B cell (primary cell): ENCODE measurements at regions not wholly inside any gene's neighbourhood (a gene's known extent, or its start where the extent isn't known, plus 50 kb on each side); places are given as distances from the start of the nearest gene placed in this dataset.

ENCODE experiments used
- ATAC-seq: fragments of 200-7000 bp; cut with Tn5 transposase; one replicate; pipeline ENCODE4 v1.10.0; 2021; ENCODE audit warnings: low read depth, mild to moderate bottlenecking, moderate number of reproducible peaks, moderate library complexity
- CTCF ChIA-PET: fragments of 350-600 bp; sonication (Branson Sonifier 250); formaldehyde crosslinking; loops from one replicate; lab custom pipeline; 2021; ENCODE audit warnings: antibody characterized with exemption, inconsistent platforms; lab: Charles Lee
- POLR2A ChIA-PET: fragments of 350-600 bp; sonication (Branson Sonifier 250); formaldehyde crosslinking; loops from one replicate; lab custom pipeline; 2021; ENCODE audit warnings: antibody characterized with exemption; lab: Charles Lee
- DNase-seq: peaks from one replicate; pipeline ENCODE4 v3.0.0; 2013
- H2AFZ ChIP-seq: 2 replicates; pipeline ENCODE4 v1.6.1; 2012; ENCODE audit warnings: mild to moderate bottlenecking, low read depth, low read length; ENCODE audit not compliant: insufficient read depth, poor library complexity, severe bottlenecking
- H3K27ac ChIP-seq, 2 donors: 1 replicate in 1 of 2; 2 replicates in 1 of 2; pipeline ENCODE4 v1.5.1; 2012 to 2013; ENCODE audit warnings: low read length in 2 of 2, mild to moderate bottlenecking in 2 of 2, moderate library complexity in 1 of 2
- H3K27me3 ChIP-seq, 4 experiments: fragments of 200-600 bp in 1 of 4; sonication (generic) in 1 of 4; replicated peaks in 1 of 4; 1 replicate in 2 of 4; 2 replicates in 2 of 4; pipeline versions ENCODE4 v1.6.1 to v1.7.0; 2013 to 2016; ENCODE audit warnings: low read length in 3 of 4, mild to moderate bottlenecking in 2 of 4, mixed read lengths in 1 of 4, moderate library complexity in 1 of 4; ENCODE audit not compliant: insufficient read depth in 4 of 4, control insufficient read depth in 3 of 4; ENCODE audit errors: control extremely low read depth in 1 of 4
- H3K36me3 ChIP-seq, 2 experiments: replicated peaks in 1 of 2; 1 replicate in 1 of 2; 2 replicates in 1 of 2; pipeline versions ENCODE4 v1.6.1 to v1.7.1; 2013; ENCODE audit warnings: low read length in 1 of 2; ENCODE audit not compliant: insufficient read depth in 2 of 2, control insufficient read depth in 1 of 2; ENCODE audit errors: control extremely low read depth in 1 of 2, extremely low read depth in 1 of 2
- H3K4me1 ChIP-seq, 2 donors: fragments of 200-600 bp in 1 of 2; sonication (generic) in 1 of 2; 1 replicate in 1 of 2; 2 replicates in 1 of 2; pipeline versions ENCODE4 v1.5.1 to v1.6.1; 2013 to 2017; ENCODE audit warnings: low read length in 2 of 2; ENCODE audit not compliant: control insufficient read depth in 2 of 2, insufficient read depth in 2 of 2
- H3K4me2 ChIP-seq: replicated peaks from 2 replicates; pipeline ENCODE3; 2012; ENCODE audit warnings: mild to moderate bottlenecking, low read depth, low read length; ENCODE audit not compliant: poor library complexity, severe bottlenecking
- H3K4me3 ChIP-seq, 5 experiments: fragments of 200-600 bp in 1 of 5; sonication (generic) in 1 of 5; 1 replicate in 3 of 5; 2 replicates in 2 of 5; pipeline versions ENCODE4 v1.5.1 to v1.7.0; 2011 to 2016; ENCODE audit warnings: low read length in 4 of 5, mild to moderate bottlenecking in 4 of 5, low read depth in 2 of 5, control low read depth in 1 of 5, moderate library complexity in 1 of 5; ENCODE audit not compliant: insufficient read depth in 1 of 5; ENCODE audit errors: control extremely low read depth in 1 of 5, extremely low read depth in 1 of 5
- H3K79me2 ChIP-seq: fragments of 200-600 bp; sonication (generic); one replicate; pipeline ENCODE4 v1.6.0; 2016; ENCODE audit warnings: low read length; ENCODE audit not compliant: control insufficient read depth, insufficient read depth
- H3K9ac ChIP-seq: fragments of 200-600 bp; sonication (generic); 2 replicates; pipeline ENCODE4 v1.6.1; 2017; ENCODE audit warnings: mild to moderate bottlenecking, low read length, moderate library complexity
- H3K9me3 ChIP-seq, 3 donors: one replicate each; pipeline versions ENCODE4 v1.6.1 to v1.7.1; 2013; ENCODE audit warnings: low read length in 2 of 3; ENCODE audit not compliant: control insufficient read depth in 2 of 3, insufficient read depth in 1 of 3; ENCODE audit errors: control extremely low read depth in 1 of 3
- H4K20me1 ChIP-seq: 2 replicates; pipeline ENCODE4 v1.6.0; 2012; ENCODE audit warnings: mild to moderate bottlenecking, low read length; ENCODE audit not compliant: insufficient read depth, control insufficient read depth, poor library complexity, severe bottlenecking
- H3K27ac Mint-ChIP-seq: one replicate; pipeline ENCODE4 v1.8.0; 2021; ENCODE audit warnings: mixed read lengths
- H3K27me3 Mint-ChIP-seq: one replicate; pipeline ENCODE4 v1.8.0; 2021; ENCODE audit warnings: mixed read lengths
- H3K4me1 Mint-ChIP-seq: one replicate; pipeline ENCODE4 v1.8.0; 2021; ENCODE audit warnings: mixed read lengths
- H3K4me3 Mint-ChIP-seq: one replicate; pipeline ENCODE4 v1.8.0; 2021; ENCODE audit warnings: mixed read lengths
- H3K9me3 Mint-ChIP-seq: one replicate; pipeline ENCODE4 v1.8.0; 2022; ENCODE audit warnings: mixed read lengths; ENCODE audit not compliant: insufficient read depth
- CTCF ChIP-seq: fragments of 200-600 bp; IDR thresholded peaks from one replicate; pipeline ENCODE4 v1.8.0; 2022; ENCODE audit warnings: antibody characterized with exemption, mild to moderate bottlenecking
- EZH2 ChIP-seq: IDR thresholded peaks from 2 replicates; pipeline ENCODE4 v1.6.1; 2012; ENCODE audit warnings: borderline replicate concordance, low read depth, mild to moderate bottlenecking, moderate library complexity, low read length; ENCODE audit not compliant: insufficient read depth, poor library complexity, severe bottlenecking
- WGBS: methylation state at CpG from one replicate; pipeline ENCODE4 v1.1.5; 2013; ENCODE audit warnings: missing lambda C conversion rate; ENCODE audit not compliant: insufficient coverage; 5-methylcytosine and 5-hydroxymethylcytosine counted together
- intact Hi-C: fragments of 100-400 bp; cut with micrococcal nuclease; formaldehyde crosslinking; loops from one replicate; pipeline ENCODE4 v1.10.0; 2022

DNA sequence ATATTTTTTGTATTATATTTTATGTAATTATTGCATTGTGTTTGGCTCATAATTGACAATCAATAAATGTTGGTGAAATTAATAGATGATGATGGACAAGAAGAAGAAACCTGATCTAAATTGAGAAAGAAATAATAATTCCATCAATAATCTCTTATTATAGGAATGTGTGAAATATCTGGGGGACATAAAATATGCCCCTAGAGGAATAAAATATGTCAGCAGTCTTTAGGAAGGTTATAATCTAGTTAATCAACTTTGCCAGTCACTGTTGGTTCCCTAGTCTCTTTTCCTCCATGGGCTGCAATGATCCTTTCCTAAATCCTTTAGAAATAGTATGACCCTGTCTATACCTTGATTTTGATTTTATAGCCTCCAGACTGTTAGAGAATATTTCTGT, 549.7 kb upstream of the ADGRL4 start:
- peaks cover 6% of the 10 kb centered on the region for H3K9me3 Mint-ChIP-seq
- H3K9ac ChIP-seq, result no peak overlapping the region
- no peak for DNase-seq

DNA sequence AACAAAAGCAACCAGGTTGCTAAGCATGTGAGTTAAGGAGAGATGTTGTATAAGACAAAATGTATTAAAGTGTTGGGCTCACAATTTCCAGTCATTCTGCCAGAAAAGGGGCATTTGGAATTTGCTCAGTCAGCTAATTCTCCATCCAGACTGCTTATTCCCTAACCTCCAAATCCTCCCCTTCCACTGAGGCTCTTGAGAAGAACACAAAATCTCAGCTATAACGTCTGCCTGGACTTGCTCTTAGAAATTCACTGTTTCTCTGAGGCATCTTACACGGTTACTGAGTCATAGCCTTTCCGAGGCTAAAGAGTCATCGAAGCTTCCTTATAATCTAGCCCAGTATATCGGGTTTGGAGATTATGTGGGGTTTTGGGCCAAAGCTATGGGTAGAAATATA, 548.2 kb upstream of the ADGRL4 start:
- DNase-seq (no peak), ATAC-seq (no peak)
- Histone ChIP-seq H3K4me3 (no peak overlapping the region), H3K79me2 (no peaks in the 10 kb centered on the region), H3K27ac (no peak overlapping the region), H4K20me1 (no peaks in the 10 kb centered on the region), H3K9me3 (peaks cover 0 to 6% (median 0%) of the 10 kb centered on the region in 3 donors), H3K4me1 (no peaks in the 10 kb centered on the region), H3K27me3 (no peaks in the 10 kb centered on the region), H3K9ac (no peak overlapping the region), H3K4me2 (no peak overlapping the region), H3K36me3 (no peaks in the 10 kb centered on the region), H2AFZ (no peak overlapping the region)
- intact Hi-C loops, result no loop called here
- H3K4me1 Mint-ChIP-seq, result no peaks in the 10 kb centered on the region
- ChIA-PET CTCF (no interaction called here), POLR2A (no interaction called here)
- H3K27me3 Mint-ChIP-seq, result no peaks in the 10 kb centered on the region
- TF ChIP-seq CTCF, result no peak
- no peak for TF ChIP-seq EZH2
- no peak overlapping the region for H3K4me3 Mint-ChIP-seq
- WGBS, result 81% methylated on average over 2 of the region's 5 CpGs
- H3K27ac Mint-ChIP-seq, result no peak overlapping the region
- no peaks in the 10 kb centered on the region for H3K9me3 Mint-ChIP-seq

More for the DNA sequence above, 549.7 kb upstream of the ADGRL4 start:
- TF ChIP-seq EZH2 (no peak), CTCF (no peak)
- no peak overlapping the region for H3K4me3 Mint-ChIP-seq
- Histone ChIP-seq H3K4me1 (no peaks in the 10 kb centered on the region), H3K79me2 (no peaks in the 10 kb centered on the region), H3K9me3 (peaks cover 0 to 6% (median 0%) of the 10 kb centered on the region in 3 donors), H2AFZ (no peak overlapping the region), H3K4me2 (no peak overlapping the region), H3K36me3 (no peaks in the 10 kb centered on the region), H4K20me1 (no peaks in the 10 kb centered on the region), H3K27me3 (no peaks in the 10 kb centered on the region), H3K4me3 (no peak overlapping the region), H3K27ac (no peak overlapping the region)
- CTCF ChIA-PET, result no interaction called here
- no peaks in the 10 kb centered on the region for H3K27me3 Mint-ChIP-seq
- no peaks in the 10 kb centered on the region for H3K4me1 Mint-ChIP-seq
- POLR2A ChIA-PET, result no interaction called here
- no peak for ATAC-seq
- no peak overlapping the region for H3K27ac Mint-ChIP-seq
- intact Hi-C loops, result no loop called here
